T47D (cell line): ENCODE measurements at regions not wholly inside any gene's neighbourhood (a gene's known extent, or its start where the extent isn't known, plus 50 kb on each side); places are given as distances from the start of the nearest gene placed in this dataset.
"Not testable (repeated sequence)": the region's sequence is repeated elsewhere in the genome, so short reads cannot be mapped to it uniquely, and the experiment has no call there.

Source experiments
- DNase-seq, 2 experiments: peaks; one replicate each; pipeline versions ENCODE4 v3.0.0 to v3.0.0-alpha.2; 2011 to 2012; ENCODE audit warnings: low read depth in 1 of 2, low spot score in 1 of 2
- JUND ChIP-seq: IDR thresholded peaks from 2 replicates; pipeline ENCODE4 v1.6.1; 2012; ENCODE audit warnings: low read depth
- in situ Hi-C: cut with HindIII; loops from 2 replicates; pipeline ENCODE4 v1.10.0; 2016; ENCODE audit warnings: low sequenced_read_pairs, low pct_unique_long_range_greater_than_20kb

DNA sequence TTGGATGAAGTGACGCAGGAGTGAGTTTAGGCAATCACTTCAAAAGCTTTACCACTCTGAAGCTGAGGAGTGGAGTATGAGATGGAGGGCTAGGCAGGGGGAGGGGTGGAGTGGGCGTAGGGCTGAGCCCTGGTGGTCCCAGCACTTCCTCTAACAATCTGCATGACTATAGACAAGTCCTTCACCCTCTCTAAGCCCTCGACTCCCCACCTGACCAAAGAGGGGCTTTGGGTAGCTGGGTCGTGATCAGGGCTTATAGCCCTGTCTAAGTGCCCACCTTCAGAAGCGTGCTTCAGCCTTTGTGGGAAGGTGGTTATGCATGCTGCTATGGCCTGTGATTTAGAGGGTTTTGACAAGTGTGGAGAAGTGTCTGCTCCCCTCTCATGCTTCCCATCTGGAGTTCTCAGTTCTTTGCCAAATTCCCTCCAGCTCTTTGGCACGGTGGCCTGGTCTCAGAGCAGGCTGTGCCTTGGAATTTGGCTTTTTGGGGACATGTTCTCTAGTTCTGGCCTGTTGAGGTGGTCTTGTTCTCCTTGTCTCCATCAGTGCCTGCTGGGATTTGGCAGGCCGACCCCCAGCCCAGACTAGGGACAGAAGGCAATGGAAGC, 53.0 kb downstream of the ACTBL2 start:
- no peak for TF ChIP-seq JUND
- DNase-seq, result no peak
- in situ Hi-C loops, result no loop called here

GRCh38 chr5:57429021-57429420, 53.6 kb downstream of the ACTBL2 start:
- DNase-seq, in situ Hi-C loops: not testable (repeated sequence)

DNA sequence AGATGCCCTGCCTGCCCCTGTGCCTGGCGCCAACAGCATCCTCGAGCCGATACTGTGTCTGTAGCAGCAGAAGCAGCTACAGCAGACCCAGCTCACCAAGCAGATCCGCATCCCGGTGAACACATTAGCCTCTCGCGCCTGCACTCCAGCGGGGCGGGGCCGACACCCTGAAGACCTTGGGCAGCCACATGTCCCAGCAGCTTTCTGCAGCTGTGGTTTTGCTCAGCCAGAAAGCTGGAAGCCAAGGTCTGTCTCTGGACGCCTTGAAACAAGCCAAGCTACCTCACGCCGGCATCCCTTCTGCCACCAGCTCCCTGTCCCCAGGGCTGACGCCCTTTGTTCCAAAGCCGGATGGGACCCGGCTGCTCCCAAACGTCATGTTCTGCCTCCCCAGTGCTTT, 59.6 kb downstream of the ACTBL2 start:
- no peak for DNase-seq
- in situ Hi-C loops, result no loop called here
- no peak for TF ChIP-seq JUND

GRCh38 chr5:57422341-57422740, 60.3 kb downstream of the ACTBL2 start:
- DNase-seq, result no peak
- TF ChIP-seq JUND, result no peak
- in situ Hi-C loops, result no loop called here

DNA sequence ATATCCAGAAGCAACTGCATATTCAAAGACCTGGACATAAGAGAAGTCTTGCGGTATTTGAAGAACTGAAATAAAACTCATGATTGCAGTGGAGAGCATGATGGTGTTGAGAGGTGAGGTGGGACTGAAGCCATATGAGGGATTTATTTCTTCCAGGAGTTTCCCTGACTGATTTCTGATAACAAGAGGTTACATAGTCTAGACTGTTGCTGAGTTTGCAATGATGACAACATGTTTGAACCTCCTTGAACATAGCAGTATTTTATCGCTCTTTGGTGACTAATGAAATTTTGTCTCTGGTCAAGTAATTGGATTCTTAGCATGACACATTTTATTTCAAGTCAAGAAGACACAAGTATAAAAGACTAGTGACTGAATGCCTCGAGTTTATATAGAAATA, 61.8 kb downstream of the ACTBL2 start:
- in situ Hi-C loops, result no loop called here
- no peak for DNase-seq
- TF ChIP-seq JUND, result no peak

DNA sequence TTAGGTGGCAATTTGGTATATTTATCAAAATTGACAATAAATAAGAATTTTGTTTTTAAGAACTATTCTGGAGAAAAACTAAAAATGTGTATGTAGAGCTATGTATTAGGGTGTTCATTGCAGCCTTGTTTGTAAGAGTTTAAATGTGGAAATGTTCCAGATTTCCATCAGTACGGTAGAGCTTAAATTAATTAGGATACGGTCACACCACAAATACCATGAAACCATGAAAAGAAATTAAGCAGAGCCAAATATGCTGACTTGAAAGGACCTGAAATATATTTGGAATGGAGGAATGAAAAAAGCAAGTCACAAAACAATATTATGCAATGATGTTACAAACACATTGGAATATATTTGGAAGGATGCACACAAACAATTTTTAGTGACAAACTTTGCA, 64.6 kb downstream of the ACTBL2 start:
- in situ Hi-C loops, result no loop called here
- TF ChIP-seq JUND, result no peak
- DNase-seq, result no peak

DNA sequence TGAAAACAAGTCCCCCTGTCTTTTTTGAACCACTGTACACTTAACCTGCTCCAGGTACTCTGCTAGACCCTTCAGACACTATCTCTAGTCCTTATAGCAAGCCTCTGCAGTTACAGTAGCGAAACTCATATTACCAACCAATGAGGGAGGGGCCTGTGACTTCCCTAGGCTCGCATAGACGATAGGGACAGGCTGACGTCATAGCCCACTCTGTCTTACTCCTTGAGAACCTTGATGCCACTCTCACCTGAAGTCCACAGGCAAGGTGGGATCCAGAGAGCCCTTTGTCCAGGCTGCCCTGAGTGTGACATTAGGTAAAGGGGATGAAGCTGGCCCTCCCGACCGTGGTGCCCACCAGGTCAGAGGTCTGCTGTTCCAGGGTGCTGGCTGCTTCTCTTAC, 65.3 kb downstream of the ACTBL2 start:
- in situ Hi-C loops, result no loop called here
- TF ChIP-seq JUND, result no peak
- DNase-seq, result no peak

DNA sequence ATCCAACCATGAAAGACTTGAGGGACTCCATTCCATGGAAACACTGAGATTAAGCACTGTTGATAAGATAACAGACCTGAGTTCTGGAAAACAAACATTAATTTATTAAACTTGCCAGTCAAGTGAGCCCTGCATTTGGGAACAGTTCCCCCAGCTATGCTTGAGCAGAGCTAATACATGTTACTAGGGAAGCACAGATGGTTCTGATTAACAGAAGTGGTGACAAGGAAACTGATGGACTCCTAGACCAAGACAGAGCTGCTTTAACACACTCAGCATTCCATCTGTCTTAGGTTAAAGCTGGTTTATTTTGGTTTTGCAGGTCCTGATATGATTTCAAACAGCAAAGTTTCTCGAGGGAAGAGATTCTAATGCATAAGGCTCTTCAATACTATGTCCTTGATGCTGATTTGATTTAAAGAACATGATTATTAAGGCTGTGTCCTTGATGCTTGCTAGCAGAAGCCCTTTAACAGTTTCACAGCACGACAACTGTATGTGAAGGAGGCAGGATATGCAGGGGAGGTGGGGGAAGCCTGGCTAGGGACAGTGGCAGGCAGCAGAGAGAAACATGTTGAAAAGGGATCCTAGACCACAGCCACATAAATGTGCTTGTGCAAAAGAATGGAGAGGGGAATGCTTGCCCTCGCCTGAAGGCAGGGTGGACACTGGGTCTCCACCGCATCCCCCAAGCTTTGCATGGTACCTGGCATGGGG, 66.2 kb downstream of the ACTBL2 start:
- in situ Hi-C loops, result no loop called here
- TF ChIP-seq JUND, result no peak
- no peak for DNase-seq

- no peak for DNase-seq
- in situ Hi-C loops, result no loop called here
- TF ChIP-seq JUND, result no peak
Measured at GRCh38 chr5:57414857-57415256, 67.8 kb downstream of the ACTBL2 start.

- no peak for TF ChIP-seq JUND
- DNase-seq, result no peak
- in situ Hi-C loops, result no loop called here
Measured at GRCh38 chr5:57414191-57414590, 68.4 kb downstream of the ACTBL2 start.

GRCh38 chr5:57413145-57413544, 69.5 kb downstream of the ACTBL2 start:
- TF ChIP-seq JUND, result no peak
- in situ Hi-C loops, result no loop called here
- DNase-seq, result no peak

- no peak for DNase-seq
- in situ Hi-C loops, result no loop called here
- no peak for TF ChIP-seq JUND
Measured at GRCh38 chr5:57412680-57413079, 69.9 kb downstream of the ACTBL2 start.

GRCh38 chr5:57411982-57412381, 70.6 kb downstream of the ACTBL2 start:
- TF ChIP-seq JUND, result no peak
- in situ Hi-C loops, result no loop called here
- DNase-seq, result no peak
